HepG2 (cell line): ENCODE measurements at regions not wholly inside any gene's neighbourhood (a gene's known extent, or its start where the extent isn't known, plus 50 kb on each side); places are given as distances from the start of the nearest gene placed in this dataset.

ENCODE experiments used
- ATAC-seq: fragments of 200-7000 bp; cut with Tn5 transposase; 3 replicates; pipeline ENCODE4 v1.9.1; 2020; ENCODE audit warnings: mild to moderate bottlenecking, moderate library complexity
- BruUV-seq: library from RNA; stranded (reverse); fragments of 400-500 nt; replicated peaks from 2 replicates; lab custom pipeline; 2021; lab: Mats Ljungman, UMichigan
- CTCF ChIA-PET: fragments of 300-600 bp; formaldehyde crosslinking; extraction: SDS; loops from one replicate; lab custom pipeline; 2021; ENCODE audit warnings: low total read pairs, inconsistent platforms, low intra/inter-chr PET ratio; lab: Yijun Ruan, JAX
- POLR2A ChIA-PET: fragments of 350-600 bp; sonication (Branson Sonifier 250); formaldehyde crosslinking; loops from one replicate; lab custom pipeline; 2020; ENCODE audit warnings: antibody characterized with exemption, inconsistent platforms; lab: Yijun Ruan, JAX
- DNase-seq: peaks from one replicate; pipeline ENCODE4 v3.0.0-alpha.2; 2015; ENCODE audit warnings: low spot score
- FAIRE-seq: peaks from 3 replicates; lab custom pipeline; 2011; peaks lifted over from hg19 to GRCh38; lab: Jason Lieb, UNC
- H2AFZ ChIP-seq: one replicate; pipeline ENCODE4 v1.6.1; 2011; ENCODE audit warnings: low read length, inconsistent platforms
- H3K27ac ChIP-seq: fragments of 300-600 bp; 3 replicates; pipeline ENCODE4 v1.8.0; 2011; ENCODE audit warnings: mixed run types, mild to moderate bottlenecking, mixed read lengths, low read length, inconsistent platforms; ENCODE audit not compliant: insufficient read depth; ENCODE audit errors: extremely low read length
- H3K27me3 ChIP-seq, 2 experiments: fragments of 200-600 bp in 1 of 2; 2 replicates in 1 of 2; 3 replicates in 1 of 2; pipeline versions ENCODE4 v1.6.0 to v1.8.0; 2011; ENCODE audit warnings: low read length in 2 of 2, mild to moderate bottlenecking in 2 of 2, moderate library complexity in 2 of 2, inconsistent platforms in 1 of 2; ENCODE audit not compliant: insufficient read depth in 2 of 2, control insufficient read depth in 1 of 2
- H3K36me3 ChIP-seq, 2 experiments: fragments of 200-600 bp in 1 of 2; replicated peaks in 1 of 2; 2 replicates in 1 of 2; 3 replicates in 1 of 2; pipeline versions ENCODE4 v1.5.1 to v1.8.0; 2011; ENCODE audit warnings: low read length in 2 of 2, inconsistent platforms in 1 of 2; ENCODE audit not compliant: insufficient read depth in 2 of 2, control insufficient read depth in 1 of 2
- H3K4me1 ChIP-seq: 2 replicates; pipeline ENCODE4 v1.5.1; 2012; ENCODE audit warnings: low read length, inconsistent platforms; ENCODE audit not compliant: insufficient read depth
- H3K4me2 ChIP-seq: 2 replicates; pipeline ENCODE4 v1.6.0; 2011; ENCODE audit warnings: low read depth, low read length, inconsistent platforms
- H3K4me3 ChIP-seq, 3 experiments: fragments of 200-600 bp in 1 of 3; sonication (generic), shearing (Covaris generic) in 1 of 3; replicated peaks in 1 of 3; 2 replicates each; pipeline ENCODE4 v1.5.1; 2011 to 2016; ENCODE audit warnings: low read length in 3 of 3, inconsistent platforms in 2 of 3, low read depth in 2 of 3, mild to moderate bottlenecking in 2 of 3, control low read depth in 1 of 3, mixed read lengths in 1 of 3; ENCODE audit not compliant: insufficient read depth in 1 of 3
- H3K79me2 ChIP-seq: one replicate; pipeline ENCODE4 v1.6.1; 2011; ENCODE audit warnings: low read length, inconsistent platforms; ENCODE audit not compliant: insufficient read depth
- H3K9ac ChIP-seq: 2 replicates; pipeline ENCODE4 v1.6.0; 2011; ENCODE audit warnings: mild to moderate bottlenecking, low read depth, low read length, inconsistent platforms; ENCODE audit not compliant: insufficient read depth
- H3K9me3 ChIP-seq: 2 replicates; pipeline ENCODE4 v1.5.1; 2012; ENCODE audit warnings: mild to moderate bottlenecking, low read length
- H4K20me1 ChIP-seq: 2 replicates; pipeline ENCODE4 v1.6.0; 2011; ENCODE audit warnings: inconsistent platforms, mild to moderate bottlenecking, low read length, moderate library complexity; ENCODE audit not compliant: insufficient read depth
- ATAD3A ChIP-seq: sonication (generic); formaldehyde crosslinking; IDR thresholded peaks from 2 replicates; pipeline ENCODE4 v1.4.0; 2020; ENCODE audit warnings: missing genetic modification reagents
- MEF2D ChIP-seq: sonication (generic); formaldehyde crosslinking; IDR thresholded peaks from 2 replicates; pipeline ENCODE4 v1.5.1; 2020; ENCODE audit warnings: mild to moderate bottlenecking, missing genetic modification reagents
- PHF20 ChIP-seq: sonication (generic); formaldehyde crosslinking; IDR thresholded peaks from 2 replicates; pipeline ENCODE4 v1.5.0; 2020; ENCODE audit warnings: mild to moderate bottlenecking, missing genetic modification reagents
- SALL2 ChIP-seq: sonication (generic); formaldehyde crosslinking; IDR thresholded peaks from 2 replicates; pipeline ENCODE4 v1.8.1; 2023; ENCODE audit warnings: mild to moderate bottlenecking, missing genetic modification reagents, inconsistent platforms
- TBX2 ChIP-seq: sonication (generic); formaldehyde crosslinking; IDR thresholded peaks from 2 replicates; pipeline ENCODE4 v1.5.0; 2020; ENCODE audit warnings: missing genetic modification reagents, mild to moderate bottlenecking, borderline replicate concordance
- ZBTB7A ChIP-seq: sonication (generic); formaldehyde crosslinking; IDR thresholded peaks from 2 replicates; pipeline ENCODE4 v1.8.0; 2022; ENCODE audit warnings: mild to moderate bottlenecking, missing genetic modification reagents
- ZNF101 ChIP-seq: sonication (generic); formaldehyde crosslinking; IDR thresholded peaks from 2 replicates; pipeline ENCODE4 v1.4.0; 2020; ENCODE audit warnings: mild to moderate bottlenecking, low read depth, missing genetic modification reagents, borderline replicate concordance
- ZNF232 ChIP-seq: sonication (generic); formaldehyde crosslinking; IDR thresholded peaks from 2 replicates; pipeline ENCODE4 v1.4.0; 2020; ENCODE audit warnings: missing genetic modification reagents, borderline replicate concordance
- ZNF556 ChIP-seq: sonication (generic); formaldehyde crosslinking; IDR thresholded peaks from 2 replicates; pipeline ENCODE4 v1.4.0; 2020; ENCODE audit warnings: mild to moderate bottlenecking, missing genetic modification reagents, borderline replicate concordance
- ZNF572 ChIP-seq: sonication (generic); formaldehyde crosslinking; IDR thresholded peaks from 2 replicates; pipeline ENCODE4 v1.5.1; 2020; ENCODE audit warnings: mild to moderate bottlenecking, missing genetic modification reagents
- ZNF781 ChIP-seq: sonication (generic); formaldehyde crosslinking; IDR thresholded peaks from 2 replicates; pipeline ENCODE4 v1.5.1; 2020; ENCODE audit warnings: borderline replicate concordance, mild to moderate bottlenecking, missing genetic modification reagents; ENCODE audit errors: not compliant biosample characterization
- ZSCAN9 ChIP-seq: IDR thresholded peaks from 2 replicates; pipeline ENCODE4 v1.6.1; 2016; ENCODE audit warnings: borderline replicate concordance
- WGBS: methylation state at CpG from one replicate; pipeline ENCODE4 v1.1.6; 2017; ENCODE audit warnings: low lambda C conversion rate; 5-methylcytosine and 5-hydroxymethylcytosine counted together
- in situ Hi-C: cut with HindIII; loops from 2 replicates; pipeline ENCODE4 v1.10.0; 2017; ENCODE audit warnings: low pct_unique_long_range_greater_than_20kb; ENCODE audit not compliant: extremely low pct_ligation_motif_present
- intact Hi-C: fragments of 100-400 bp; cut with micrococcal nuclease; formaldehyde crosslinking; loops from one replicate; pipeline ENCODE4 v1.10.0; 2022; ENCODE audit not compliant: unreplicated experiment
- TF ChIP-seq, protein P1 (sequence below): IDR thresholded peaks from 2 replicates; pipeline ENCODE4 v1.6.1; 2016; ENCODE audit warnings: mild to moderate bottlenecking
- TF ChIP-seq, protein P2 (sequence below): sonication (generic); formaldehyde crosslinking; IDR thresholded peaks from 2 replicates; pipeline ENCODE4 v1.5.0; 2020; ENCODE audit warnings: missing genetic modification reagents
- TF ChIP-seq, protein P3 (sequence below): sonication (generic); formaldehyde crosslinking; IDR thresholded peaks from 2 replicates; pipeline ENCODE4 v1.8.1; 2023; ENCODE audit warnings: mild to moderate bottlenecking, missing genetic modification reagents
- TF ChIP-seq, protein P4 (sequence below): sonication (generic); formaldehyde crosslinking; IDR thresholded peaks from 2 replicates; pipeline ENCODE4 v1.4.0; 2020; ENCODE audit warnings: missing genetic modification reagents
- TF ChIP-seq, protein P5 (sequence below): IDR thresholded peaks from 2 replicates; pipeline ENCODE4 v1.6.1; 2016; ENCODE audit warnings: low read depth, control low read depth
- TF ChIP-seq, protein P6 (sequence below): sonication (generic); formaldehyde crosslinking; IDR thresholded peaks from 2 replicates; pipeline ENCODE4 v1.5.0; 2020; ENCODE audit warnings: missing genetic modification reagents

DNA sequence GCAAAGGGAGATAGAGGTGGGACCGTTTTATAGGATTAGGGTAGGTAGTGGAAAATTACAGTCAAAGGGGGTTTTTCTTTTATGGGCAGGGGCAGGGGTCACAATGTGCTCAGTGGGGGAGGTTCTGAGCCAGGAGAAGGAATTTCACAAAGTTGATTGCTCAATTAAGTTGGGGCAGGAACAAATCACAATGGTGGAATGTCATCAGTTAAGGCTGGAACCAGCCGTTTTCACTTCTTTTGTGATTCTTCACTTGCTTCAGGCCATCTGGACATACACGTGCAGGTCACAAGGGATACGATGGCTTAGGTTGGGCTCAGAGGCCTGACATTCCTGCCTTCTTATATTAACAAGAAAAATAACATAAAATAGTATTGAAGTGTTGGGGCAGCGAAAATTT, 453.8 kb downstream of the VGLL3 start:
- TF ChIP-seq ZNF572 (CRISPR knock-in tag), result no peak
- TF ChIP-seq ZSCAN9 (CRISPR knock-in tag), result no peak
- TF ChIP-seq, protein P1, sequence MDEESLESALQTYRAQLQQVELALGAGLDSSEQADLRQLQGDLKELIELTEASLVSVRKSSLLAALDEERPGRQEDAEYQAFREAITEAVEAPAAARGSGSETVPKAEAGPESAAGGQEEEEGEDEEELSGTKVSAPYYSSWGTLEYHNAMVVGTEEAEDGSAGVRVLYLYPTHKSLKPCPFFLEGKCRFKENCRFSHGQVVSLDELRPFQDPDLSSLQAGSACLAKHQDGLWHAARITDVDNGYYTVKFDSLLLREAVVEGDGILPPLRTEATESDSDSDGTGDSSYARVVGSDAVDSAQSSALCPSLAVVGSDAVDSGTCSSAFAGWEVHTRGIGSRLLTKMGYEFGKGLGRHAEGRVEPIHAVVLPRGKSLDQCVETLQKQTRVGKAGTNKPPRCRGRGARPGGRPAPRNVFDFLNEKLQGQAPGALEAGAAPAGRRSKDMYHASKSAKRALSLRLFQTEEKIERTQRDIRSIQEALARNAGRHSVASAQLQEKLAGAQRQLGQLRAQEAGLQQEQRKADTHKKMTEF, result no peak
- TF ChIP-seq, protein P2, sequence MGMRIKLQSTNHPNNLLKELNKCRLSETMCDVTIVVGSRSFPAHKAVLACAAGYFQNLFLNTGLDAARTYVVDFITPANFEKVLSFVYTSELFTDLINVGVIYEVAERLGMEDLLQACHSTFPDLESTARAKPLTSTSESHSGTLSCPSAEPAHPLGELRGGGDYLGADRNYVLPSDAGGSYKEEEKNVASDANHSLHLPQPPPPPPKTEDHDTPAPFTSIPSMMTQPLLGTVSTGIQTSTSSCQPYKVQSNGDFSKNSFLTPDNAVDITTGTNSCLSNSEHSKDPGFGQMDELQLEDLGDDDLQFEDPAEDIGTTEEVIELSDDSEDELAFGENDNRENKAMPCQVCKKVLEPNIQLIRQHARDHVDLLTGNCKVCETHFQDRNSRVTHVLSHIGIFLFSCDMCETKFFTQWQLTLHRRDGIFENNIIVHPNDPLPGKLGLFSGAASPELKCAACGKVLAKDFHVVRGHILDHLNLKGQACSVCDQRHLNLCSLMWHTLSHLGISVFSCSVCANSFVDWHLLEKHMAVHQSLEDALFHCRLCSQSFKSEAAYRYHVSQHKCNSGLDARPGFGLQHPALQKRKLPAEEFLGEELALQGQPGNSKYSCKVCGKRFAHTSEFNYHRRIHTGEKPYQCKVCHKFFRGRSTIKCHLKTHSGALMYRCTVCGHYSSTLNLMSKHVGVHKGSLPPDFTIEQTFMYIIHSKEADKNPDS (CRISPR knock-in tag), result no peak
- TF ChIP-seq ATAD3A (CRISPR knock-in tag), result no peak
- no peak for TF ChIP-seq MEF2D (CRISPR knock-in tag)
- no peak for TF ChIP-seq PHF20
- no peak for TF ChIP-seq ZNF556 (CRISPR knock-in tag)
- TF ChIP-seq, protein P3, sequence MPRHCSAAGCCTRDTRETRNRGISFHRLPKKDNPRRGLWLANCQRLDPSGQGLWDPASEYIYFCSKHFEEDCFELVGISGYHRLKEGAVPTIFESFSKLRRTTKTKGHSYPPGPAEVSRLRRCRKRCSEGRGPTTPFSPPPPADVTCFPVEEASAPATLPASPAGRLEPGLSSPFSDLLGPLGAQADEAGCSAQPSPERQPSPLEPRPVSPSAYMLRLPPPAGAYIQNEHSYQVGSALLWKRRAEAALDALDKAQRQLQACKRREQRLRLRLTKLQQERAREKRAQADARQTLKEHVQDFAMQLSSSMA (CRISPR knock-in tag), result no peak
- TF ChIP-seq, protein P4, sequence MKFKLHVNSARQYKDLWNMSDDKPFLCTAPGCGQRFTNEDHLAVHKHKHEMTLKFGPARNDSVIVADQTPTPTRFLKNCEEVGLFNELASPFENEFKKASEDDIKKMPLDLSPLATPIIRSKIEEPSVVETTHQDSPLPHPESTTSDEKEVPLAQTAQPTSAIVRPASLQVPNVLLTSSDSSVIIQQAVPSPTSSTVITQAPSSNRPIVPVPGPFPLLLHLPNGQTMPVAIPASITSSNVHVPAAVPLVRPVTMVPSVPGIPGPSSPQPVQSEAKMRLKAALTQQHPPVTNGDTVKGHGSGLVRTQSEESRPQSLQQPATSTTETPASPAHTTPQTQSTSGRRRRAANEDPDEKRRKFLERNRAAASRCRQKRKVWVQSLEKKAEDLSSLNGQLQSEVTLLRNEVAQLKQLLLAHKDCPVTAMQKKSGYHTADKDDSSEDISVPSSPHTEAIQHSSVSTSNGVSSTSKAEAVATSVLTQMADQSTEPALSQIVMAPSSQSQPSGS (CRISPR knock-in tag), result no peak
- TF ChIP-seq ZNF101 (CRISPR knock-in tag), result no peak
- TF ChIP-seq SALL2 (CRISPR knock-in tag), result no peak
- no peak for TF ChIP-seq ZNF781 (CRISPR knock-in tag)
- no peak for TF ChIP-seq ZBTB7A
- TF ChIP-seq, protein P5, sequence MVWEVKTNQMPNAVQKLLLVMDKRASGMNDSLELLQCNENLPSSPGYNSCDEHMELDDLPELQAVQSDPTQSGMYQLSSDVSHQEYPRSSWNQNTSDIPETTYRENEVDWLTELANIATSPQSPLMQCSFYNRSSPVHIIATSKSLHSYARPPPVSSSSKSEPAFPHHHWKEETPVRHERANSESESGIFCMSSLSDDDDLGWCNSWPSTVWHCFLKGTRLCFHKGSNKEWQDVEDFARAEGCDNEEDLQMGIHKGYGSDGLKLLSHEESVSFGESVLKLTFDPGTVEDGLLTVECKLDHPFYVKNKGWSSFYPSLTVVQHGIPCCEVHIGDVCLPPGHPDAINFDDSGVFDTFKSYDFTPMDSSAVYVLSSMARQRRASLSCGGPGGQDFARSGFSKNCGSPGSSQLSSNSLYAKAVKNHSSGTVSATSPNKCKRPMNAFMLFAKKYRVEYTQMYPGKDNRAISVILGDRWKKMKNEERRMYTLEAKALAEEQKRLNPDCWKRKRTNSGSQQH (CRISPR knock-in tag), result no peak
- no peak for TF ChIP-seq ZNF232 (CRISPR knock-in tag)
- TF ChIP-seq, protein P6, sequence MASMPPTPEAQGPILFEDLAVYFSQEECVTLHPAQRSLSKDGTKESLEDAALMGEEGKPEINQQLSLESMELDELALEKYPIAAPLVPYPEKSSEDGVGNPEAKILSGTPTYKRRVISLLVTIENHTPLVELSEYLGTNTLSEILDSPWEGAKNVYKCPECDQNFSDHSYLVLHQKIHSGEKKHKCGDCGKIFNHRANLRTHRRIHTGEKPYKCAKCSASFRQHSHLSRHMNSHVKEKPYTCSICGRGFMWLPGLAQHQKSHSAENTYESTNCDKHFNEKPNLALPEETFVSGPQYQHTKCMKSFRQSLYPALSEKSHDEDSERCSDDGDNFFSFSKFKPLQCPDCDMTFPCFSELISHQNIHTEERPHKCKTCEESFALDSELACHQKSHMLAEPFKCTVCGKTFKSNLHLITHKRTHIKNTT (CRISPR knock-in tag), result no peak
- no peak for TF ChIP-seq TBX2
- POLR2A ChIA-PET, result no interaction called here
- H3K27ac ChIP-seq, result no peak overlapping the region
- H3K79me2 ChIP-seq, result no peaks in the 10 kb centered on the region
- WGBS, result 1% methylated on average over 5 of the region's 5 CpGs
- no peak overlapping the region for H2AFZ ChIP-seq
- FAIRE-seq (no peak), ATAC-seq (no peak), DNase-seq (no peak)
- H3K4me2 ChIP-seq, result no peak overlapping the region
- intact Hi-C loops, result no loop called here
- BruUV-seq, result no TSS peak
- no peak overlapping the region for H3K9ac ChIP-seq
- in situ Hi-C loops, result no loop called here
- H4K20me1 ChIP-seq, result no peaks in the 10 kb centered on the region
- H3K27me3 ChIP-seq, result no peaks in the 10 kb centered on the region
- no peaks in the 10 kb centered on the region for H3K4me1 ChIP-seq
- H3K9me3 ChIP-seq, result no peaks in the 10 kb centered on the region
- no peaks in the 10 kb centered on the region for H3K36me3 ChIP-seq
- no peak overlapping the region for H3K4me3 ChIP-seq
- CTCF ChIA-PET, result no interaction called here
